Stimulated activated effector memory CD8-positive, alpha-beta T cell treated with anti-CD3 and anti-CD28 coated beads, Interleukin-12 subunit alpha, Interleukin-12 subunit beta, amount 100 ng/mL, for 72 hours (primary cell): ENCODE measurements at regions not wholly inside any gene's neighbourhood (a gene's known extent, or its start where the extent isn't known, plus 50 kb on each side); places are given as distances from the start of the nearest gene placed in this dataset.
"Not testable (repeated sequence)": the region's sequence is repeated elsewhere in the genome, so short reads cannot be mapped to it uniquely, and the experiment has no call there.

ENCODE experiments used
- ATAC-seq: fragments of 150-1000 bp; cut with Tn5 transposase; 2 replicates; pipeline ENCODE4 v1.10.0; 2021
- DNase-seq, 2 donors: peaks; one replicate each; pipeline ENCODE4 v3.0.0; 2021 to 2022; ENCODE audit warnings: low spot score in 2 of 2
- H3K27ac Mint-ChIP-seq: one replicate; pipeline ENCODE4 v1.8.0; 2022; ENCODE audit warnings: mild to moderate bottlenecking, mixed read lengths
- H3K36me3 Mint-ChIP-seq: one replicate; pipeline ENCODE4 v1.8.0; 2022; ENCODE audit warnings: mild to moderate bottlenecking, mixed read lengths
- H3K4me1 Mint-ChIP-seq: one replicate; pipeline ENCODE4 v1.8.0; 2022; ENCODE audit warnings: mixed read lengths
- H3K4me3 Mint-ChIP-seq: one replicate; pipeline ENCODE4 v1.8.0; 2022; ENCODE audit warnings: mild to moderate bottlenecking, mixed read lengths
- H3K9me3 Mint-ChIP-seq: one replicate; pipeline ENCODE4 v1.8.0; 2022; ENCODE audit warnings: mixed read lengths

DNA sequence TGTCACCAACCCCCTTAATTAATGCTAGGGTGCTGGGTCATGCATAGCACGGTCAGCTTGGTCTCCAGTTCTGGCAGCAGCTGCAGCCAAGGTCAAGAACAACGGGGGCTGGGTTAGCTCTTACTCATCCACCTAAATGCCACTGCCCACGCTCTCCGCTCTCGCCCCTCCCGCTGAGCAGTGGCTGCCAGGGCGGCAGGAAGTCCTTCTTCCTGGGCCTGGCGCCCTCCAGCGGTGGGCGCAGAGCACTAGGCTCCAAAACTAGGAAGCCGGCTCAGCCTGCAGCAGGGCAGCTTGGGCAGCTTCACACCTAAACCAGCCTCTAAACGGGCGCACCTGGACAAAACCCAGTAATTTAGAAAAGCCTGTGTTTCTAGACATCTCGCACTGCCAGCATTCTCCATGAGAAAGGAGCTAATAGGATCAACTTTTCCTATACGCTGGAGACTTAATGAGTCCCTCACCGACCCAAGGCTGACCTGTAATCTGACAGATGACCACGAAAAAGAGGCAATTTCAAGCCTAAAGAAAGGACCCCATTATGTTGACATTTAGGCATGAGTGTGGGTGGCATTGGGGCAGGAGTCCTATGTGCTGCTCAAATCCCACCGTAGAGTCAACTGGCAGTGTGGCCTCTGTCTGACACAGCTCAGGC, 78.4 kb upstream of the LRRN2 start:
- Mint-ChIP-seq H3K9me3 (no peaks in the 10 kb centered on the region), H3K36me3 (no peaks in the 10 kb centered on the region), H3K4me3 (no peak overlapping the region), H3K27ac (no peak overlapping the region), H3K4me1 (peaks cover 10% of the 10 kb centered on the region)
- DNase-seq = peak; percentile 72 to 79
- ATAC-seq = peak; percentile 95

DNA sequence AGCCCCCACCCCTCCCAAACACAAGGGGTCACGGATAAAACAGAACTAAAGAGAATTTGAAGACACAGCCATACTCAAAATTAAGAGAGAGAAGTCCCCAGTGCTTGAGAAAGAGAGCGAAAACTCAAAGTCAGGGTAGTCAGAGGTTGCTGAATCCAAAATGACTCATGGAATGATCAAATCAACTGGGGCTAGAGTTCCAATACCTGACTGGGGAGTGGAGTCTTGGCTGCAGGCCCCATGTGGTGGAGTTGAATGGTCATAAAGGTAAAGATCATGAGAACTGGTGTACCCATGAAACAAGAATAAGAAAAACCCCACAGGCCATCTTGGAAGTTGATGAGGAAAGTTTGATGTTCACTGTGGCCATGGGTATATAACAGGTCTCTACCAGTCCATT, 84.5 kb upstream of the LRRN2 start:
- Mint-ChIP-seq H3K27ac (no peak overlapping the region), H3K4me1 (no peaks in the 10 kb centered on the region), H3K9me3 (no peaks in the 10 kb centered on the region), H3K36me3 (no peaks in the 10 kb centered on the region), H3K4me3 (no peak overlapping the region)
- DNase-seq (no peak), ATAC-seq (no peak)

DNA sequence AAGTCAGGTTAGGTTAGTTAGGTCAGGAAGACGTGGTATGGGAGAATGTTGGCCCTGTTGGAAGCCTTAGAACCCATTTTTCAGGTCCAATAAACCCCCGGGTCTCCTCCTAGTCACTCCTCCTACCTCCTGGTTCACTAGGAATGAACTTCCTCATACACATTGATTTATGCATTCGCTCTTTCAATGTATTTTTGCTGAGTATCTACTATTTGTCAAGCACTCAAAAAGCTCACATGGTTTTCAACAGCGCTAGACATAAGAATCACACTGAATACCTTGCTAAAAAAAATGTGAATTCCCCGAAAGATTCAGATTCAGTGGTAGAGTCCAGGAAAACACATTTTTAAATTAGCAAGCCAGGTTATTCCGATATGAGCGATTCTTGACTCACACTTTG, 85.8 kb upstream of the LRRN2 start:
- ATAC-seq (no peak), DNase-seq (no peak)
- Mint-ChIP-seq H3K27ac (no peak overlapping the region), H3K4me1 (no peaks in the 10 kb centered on the region), H3K4me3 (no peak overlapping the region), H3K36me3 (no peaks in the 10 kb centered on the region), H3K9me3 (no peaks in the 10 kb centered on the region)

DNA sequence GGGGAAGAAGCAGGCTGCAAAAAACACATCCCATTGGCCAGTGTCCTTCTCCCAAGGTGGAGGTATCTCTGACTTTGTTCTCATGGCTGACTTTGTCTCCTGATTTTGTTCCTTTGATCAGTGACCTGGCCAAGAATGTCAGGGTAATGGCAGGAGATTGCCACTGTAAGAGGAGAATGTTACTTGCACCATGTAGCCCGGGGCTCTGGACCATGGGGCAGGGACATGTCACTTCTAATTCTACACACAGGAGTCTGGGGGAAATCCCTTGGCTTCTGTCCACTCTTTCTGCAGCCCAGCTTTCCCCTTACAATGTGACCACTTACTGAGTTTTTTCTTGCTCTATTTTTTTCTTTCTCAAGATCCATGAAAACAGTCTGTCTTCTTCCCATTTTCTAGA, 87.7 kb upstream of the LRRN2 start:
- Mint-ChIP-seq H3K4me1 (no peaks in the 10 kb centered on the region), H3K36me3 (no peaks in the 10 kb centered on the region), H3K9me3 (no peaks in the 10 kb centered on the region), H3K27ac (no peak overlapping the region), H3K4me3 (no peak overlapping the region)
- no peak for DNase-seq
- ATAC-seq = no peak

DNA sequence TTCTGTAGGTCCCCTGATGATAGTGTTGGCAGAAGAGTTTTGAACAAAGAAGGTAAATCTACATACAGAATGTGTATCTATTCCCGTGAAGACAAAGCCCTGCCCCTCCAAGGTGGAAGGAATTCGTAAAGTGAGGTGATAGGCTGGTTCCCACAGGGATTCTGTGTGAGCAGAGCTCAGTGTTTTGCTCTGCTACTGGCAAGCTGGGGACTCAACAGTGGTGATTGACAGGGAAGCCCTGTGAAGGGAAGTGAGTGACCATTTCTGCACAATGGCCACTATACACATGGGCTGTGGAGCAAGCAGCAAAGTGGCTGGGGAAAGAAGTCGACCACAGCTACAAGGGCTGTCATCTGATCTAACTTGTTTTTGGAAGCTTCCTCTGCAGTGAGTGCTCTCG, 90.0 kb upstream of the LRRN2 start:
- H3K27ac Mint-ChIP-seq = no peak overlapping the region
- no peaks in the 10 kb centered on the region for H3K4me1 Mint-ChIP-seq
- DNase-seq (no peak), ATAC-seq (no peak)
- no peaks in the 10 kb centered on the region for H3K9me3 Mint-ChIP-seq
- no peak overlapping the region for H3K4me3 Mint-ChIP-seq
- no peaks in the 10 kb centered on the region for H3K36me3 Mint-ChIP-seq

DNA sequence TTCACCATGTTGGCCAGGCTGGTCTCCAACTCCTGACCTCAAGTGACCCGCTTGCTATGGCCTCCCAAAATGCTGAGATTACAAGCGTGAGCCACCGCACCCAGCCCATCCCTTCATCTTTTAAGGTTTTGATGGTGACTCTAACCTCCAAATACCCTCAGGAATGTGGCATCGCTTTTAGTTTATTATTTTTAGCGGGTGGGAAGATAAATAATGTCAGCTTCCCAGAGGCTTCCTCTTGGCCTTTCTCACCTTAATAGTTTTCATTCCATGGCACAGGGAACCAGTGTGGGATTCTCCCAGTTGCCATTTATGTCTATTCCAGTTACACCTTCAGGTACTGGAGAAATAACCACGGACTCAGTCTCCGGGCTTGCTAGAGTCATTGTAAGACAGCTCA, 92.1 kb upstream of the LRRN2 start:
- Mint-ChIP-seq H3K4me3 (no peak overlapping the region), H3K27ac (no peak overlapping the region), H3K4me1 (no peaks in the 10 kb centered on the region), H3K36me3 (no peaks in the 10 kb centered on the region), H3K9me3 (no peaks in the 10 kb centered on the region)
- no peak for ATAC-seq
- no peak for DNase-seq

DNA sequence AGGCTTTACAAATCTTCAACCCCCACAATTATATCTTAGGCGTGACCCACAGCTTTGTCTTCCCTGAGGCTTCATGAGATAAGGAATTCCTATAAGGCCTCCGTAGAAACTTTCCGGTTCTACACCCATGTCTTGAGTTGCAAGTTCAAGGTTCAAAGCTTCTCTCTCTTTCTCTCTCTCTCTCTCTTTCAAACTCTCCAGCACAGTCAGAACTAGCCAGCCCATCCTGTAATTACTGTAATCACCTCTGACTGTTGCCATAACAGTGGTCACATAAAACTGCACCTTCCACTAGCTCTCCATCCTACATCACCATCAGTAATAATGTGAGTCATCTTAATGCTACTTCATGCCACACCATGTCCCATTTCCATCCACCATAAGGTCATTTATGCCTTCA, 90.0 kb upstream of the NFASC start:
- H3K4me1 Mint-ChIP-seq = no peaks in the 10 kb centered on the region
- no peak overlapping the region for H3K27ac Mint-ChIP-seq
- H3K9me3 Mint-ChIP-seq = no peaks in the 10 kb centered on the region
- no peaks in the 10 kb centered on the region for H3K36me3 Mint-ChIP-seq
- DNase-seq = no peak
- ATAC-seq = no peak
- H3K4me3 Mint-ChIP-seq = no peak overlapping the region

DNA sequence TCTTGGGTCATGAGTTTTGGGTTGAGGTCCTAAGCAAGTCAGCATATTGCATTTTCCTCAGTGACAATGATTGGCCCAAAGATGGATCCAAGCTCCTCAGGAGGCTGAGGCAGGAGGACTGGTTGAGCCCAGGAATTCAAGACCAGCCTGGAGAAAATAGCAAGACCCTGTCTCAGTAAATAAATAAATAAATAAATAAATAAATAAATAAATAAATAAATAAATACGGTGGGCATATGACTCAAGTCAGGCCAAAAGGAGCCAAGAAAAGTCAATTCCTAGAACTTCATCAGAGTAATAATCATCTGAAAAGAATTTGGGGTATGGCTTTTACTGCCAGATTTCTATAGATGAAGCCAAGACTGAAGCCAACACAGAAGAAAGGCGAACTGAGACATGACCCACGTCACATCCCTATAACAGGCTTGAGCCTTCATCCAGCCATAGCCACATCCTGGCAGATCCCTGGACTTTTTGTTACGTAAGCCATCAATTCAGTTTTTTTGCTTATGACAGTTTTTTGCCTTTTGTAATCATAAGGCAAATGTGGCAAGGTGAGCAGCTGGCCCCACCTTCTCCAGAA, 88.5 kb upstream of the NFASC start:
- no peaks in the 10 kb centered on the region for H3K4me1 Mint-ChIP-seq
- no peaks in the 10 kb centered on the region for H3K36me3 Mint-ChIP-seq
- no peak for ATAC-seq
- H3K4me3 Mint-ChIP-seq = no peak overlapping the region
- DNase-seq = no peak
- H3K9me3 Mint-ChIP-seq = no peaks in the 10 kb centered on the region
- H3K27ac Mint-ChIP-seq = no peak overlapping the region

DNA sequence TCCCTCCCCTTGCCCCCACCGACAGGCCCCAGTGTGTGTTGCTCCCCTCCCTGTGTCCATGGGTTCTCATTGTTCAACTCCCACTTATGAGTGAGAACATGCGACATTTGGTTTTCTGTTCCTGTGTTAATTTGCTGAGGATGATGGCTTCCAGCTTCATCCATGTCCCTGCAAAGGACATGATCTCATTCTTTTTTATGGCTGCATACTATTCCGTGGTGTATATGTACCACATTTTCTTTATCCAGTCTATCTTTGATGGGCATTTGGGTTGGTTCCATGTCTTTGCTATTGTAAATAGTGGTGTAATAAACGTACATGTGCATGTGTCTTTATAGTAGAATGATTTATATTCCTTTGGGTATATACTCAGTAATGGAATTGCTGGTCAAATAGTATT, 85.6 kb upstream of the NFASC start:
- not testable (repeated sequence) for H3K36me3 Mint-ChIP-seq, H3K27ac Mint-ChIP-seq, DNase-seq, ATAC-seq, H3K4me1 Mint-ChIP-seq, H3K4me3 Mint-ChIP-seq, H3K9me3 Mint-ChIP-seq

DNA sequence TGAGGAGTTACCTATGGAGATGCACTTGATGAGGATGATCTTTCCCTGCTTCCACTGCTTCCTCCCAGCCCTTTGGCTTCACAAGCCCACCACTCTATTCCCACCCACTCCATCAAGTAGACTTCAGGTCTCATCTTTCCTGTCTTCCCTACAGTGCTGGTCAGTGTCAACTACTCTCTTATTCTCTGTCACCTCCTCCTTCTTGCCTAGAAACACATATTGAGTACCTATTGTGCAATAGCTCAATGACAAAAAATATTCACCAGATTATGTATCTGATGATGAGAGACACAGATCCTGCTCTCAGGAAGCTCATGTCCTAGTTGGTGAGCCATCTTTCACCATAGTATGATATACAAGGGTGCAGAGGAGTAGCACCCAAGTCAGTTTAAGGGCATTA, 82.2 kb upstream of the NFASC start:
- ATAC-seq = no peak
- Mint-ChIP-seq H3K9me3 (no peaks in the 10 kb centered on the region), H3K4me3 (no peak overlapping the region), H3K36me3 (no peaks in the 10 kb centered on the region), H3K4me1 (peaks cover 7% of the 10 kb centered on the region), H3K27ac (no peak overlapping the region)
- DNase-seq = no peak

DNA sequence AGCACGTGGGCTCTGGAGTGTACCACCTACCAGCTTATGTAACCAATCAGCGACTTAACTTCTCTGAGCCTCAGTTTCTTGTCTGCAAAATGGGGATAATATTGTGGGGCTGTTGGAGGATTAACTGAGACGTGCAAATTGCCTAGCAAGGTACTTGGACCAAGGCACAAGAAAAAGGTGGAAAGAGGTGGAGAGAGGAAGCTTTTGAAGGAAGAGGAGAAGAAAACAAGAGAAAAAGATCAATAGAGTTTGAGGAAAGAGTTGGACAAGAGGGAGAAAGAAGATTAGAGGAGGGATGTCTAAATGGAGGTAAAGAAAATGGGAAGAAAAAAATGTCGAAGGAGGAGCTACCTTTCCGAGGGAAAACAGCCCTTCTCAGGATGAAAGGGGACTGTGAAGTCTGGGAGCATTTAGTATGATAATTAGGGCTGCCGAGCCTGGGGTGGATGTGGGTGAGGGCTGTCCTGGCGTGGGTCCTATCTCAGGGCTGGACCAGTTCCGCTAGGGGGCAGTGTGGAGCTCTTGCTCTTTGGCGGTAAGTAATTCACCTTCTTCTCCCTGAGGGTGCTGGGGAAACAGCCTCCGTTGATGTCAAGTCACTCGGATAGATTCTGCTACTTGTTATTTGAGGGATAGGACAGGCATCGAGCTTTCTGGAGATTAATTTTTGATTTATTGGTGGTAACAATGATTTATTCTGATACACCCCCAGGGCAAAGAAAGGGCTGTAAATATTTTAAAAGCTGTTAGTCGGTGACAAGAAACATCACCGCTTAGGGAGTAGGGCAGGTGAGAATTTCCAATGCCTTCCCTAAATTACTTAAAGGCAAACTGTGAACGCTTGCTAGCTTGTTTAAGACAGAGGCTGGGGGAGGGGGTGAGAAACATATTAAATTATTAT, 79.0 kb upstream of the NFASC start:
- Mint-ChIP-seq H3K4me3 (no peak overlapping the region), H3K36me3 (no peaks in the 10 kb centered on the region), H3K27ac (no peak overlapping the region), H3K9me3 (no peaks in the 10 kb centered on the region), H3K4me1 (peaks cover 7% of the 10 kb centered on the region)
- peak; percentile 92 for ATAC-seq
- peak; percentile 75 to 91 for DNase-seq

DNA sequence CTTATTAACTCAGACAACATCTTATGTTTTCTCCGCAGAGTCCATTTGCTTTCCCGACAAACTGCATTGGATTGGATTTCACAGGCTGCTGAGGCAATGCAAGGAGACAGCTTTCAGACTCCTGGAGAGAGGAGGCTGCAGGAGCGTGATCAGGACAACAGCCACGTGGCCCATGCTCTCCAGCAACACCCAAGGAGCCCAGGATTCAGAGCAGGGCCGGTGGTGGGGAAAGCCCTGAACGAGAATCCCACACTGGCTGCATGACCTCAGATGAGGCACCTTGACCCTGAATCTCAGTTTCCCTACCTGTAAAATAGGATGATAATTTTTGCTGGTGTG, 78.3 kb upstream of the NFASC start:
- no peak for ATAC-seq
- no peak overlapping the region for H3K4me3 Mint-ChIP-seq
- no peak overlapping the region for H3K27ac Mint-ChIP-seq
- H3K9me3 Mint-ChIP-seq = no peaks in the 10 kb centered on the region
- no peak for DNase-seq
- no peaks in the 10 kb centered on the region for H3K36me3 Mint-ChIP-seq
- peaks cover 7% of the 10 kb centered on the region for H3K4me1 Mint-ChIP-seq

DNA sequence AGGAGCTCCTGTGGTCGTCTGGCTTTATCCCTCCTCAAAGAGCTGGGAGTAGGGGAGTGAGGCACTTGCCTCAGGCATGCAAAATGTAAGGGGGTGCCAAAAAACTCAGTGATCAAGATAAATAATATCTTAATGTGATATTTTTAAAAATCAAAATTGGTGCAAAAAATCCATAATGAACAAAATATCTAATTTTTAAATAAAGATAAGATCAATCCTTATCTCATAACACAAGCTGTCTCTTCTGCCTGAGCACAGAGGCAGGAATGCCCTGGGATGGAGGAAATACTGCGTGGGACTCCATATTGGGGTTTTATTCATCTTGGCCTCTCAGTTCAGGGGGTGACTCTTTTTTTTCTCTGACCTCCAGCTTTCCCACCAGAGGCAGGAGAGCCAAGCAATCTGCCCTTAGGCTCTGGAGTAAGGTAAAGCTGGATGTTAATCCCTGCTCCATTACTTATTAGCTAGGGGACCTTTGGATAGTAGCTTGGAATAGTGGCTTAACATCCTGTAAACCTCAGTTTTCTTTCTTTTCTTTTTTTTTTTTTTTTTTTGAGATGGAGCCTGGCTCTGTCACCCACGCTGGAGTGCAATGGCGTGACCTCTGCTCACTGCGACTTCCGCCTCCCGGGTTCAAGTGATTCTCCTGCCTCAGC, 77.3 kb upstream of the NFASC start:
- Mint-ChIP-seq H3K36me3 (no peaks in the 10 kb centered on the region), H3K27ac (no peak overlapping the region), H3K4me1 (peaks cover 7% of the 10 kb centered on the region), H3K4me3 (no peak overlapping the region), H3K9me3 (no peaks in the 10 kb centered on the region)
- no peak for DNase-seq
- no peak for ATAC-seq

DNA sequence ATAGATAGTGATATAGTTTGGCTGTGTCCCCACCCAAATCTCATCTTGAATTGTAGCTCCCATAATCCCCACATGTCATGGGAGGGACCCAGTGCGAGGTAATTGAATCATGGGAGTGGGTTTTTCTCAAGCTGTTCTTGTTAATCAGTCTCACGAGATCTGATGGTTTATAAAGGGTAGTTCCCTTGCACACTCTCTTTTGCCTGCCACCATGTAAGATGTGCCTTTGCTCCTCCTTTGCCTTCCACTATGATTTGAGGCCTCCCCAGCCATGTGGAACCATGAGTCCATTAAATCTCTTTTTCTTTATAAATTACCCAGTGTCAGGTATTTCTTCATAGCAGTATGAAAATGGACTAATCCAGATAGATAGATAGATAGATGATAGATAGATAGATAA, 73.8 kb upstream of the NFASC start:
- not testable (repeated sequence) for H3K27ac Mint-ChIP-seq, H3K36me3 Mint-ChIP-seq, H3K4me3 Mint-ChIP-seq, ATAC-seq, H3K9me3 Mint-ChIP-seq, DNase-seq, H3K4me1 Mint-ChIP-seq

DNA sequence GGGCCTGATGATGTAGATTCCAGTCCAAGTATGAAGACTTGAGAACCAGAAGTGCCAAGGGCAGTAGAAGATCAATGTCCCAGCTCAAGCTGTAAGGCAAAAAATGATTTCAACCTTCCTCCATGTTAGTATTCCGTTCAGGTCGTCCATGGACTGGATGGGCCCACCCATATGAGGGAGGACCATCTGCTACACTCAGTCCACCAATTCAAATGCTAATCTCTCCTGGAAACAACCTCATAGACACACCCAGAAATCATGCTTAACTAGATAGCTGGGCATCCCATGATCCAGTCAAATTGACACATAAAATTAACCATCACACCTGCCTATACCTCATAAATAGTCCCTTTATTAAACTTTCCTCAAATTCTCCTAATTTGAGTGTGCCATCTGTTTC, 73.3 kb upstream of the NFASC start:
- H3K27ac Mint-ChIP-seq = no peak overlapping the region
- no peak overlapping the region for H3K4me3 Mint-ChIP-seq
- H3K9me3 Mint-ChIP-seq = no peaks in the 10 kb centered on the region
- no peak for DNase-seq
- H3K36me3 Mint-ChIP-seq = no peaks in the 10 kb centered on the region
- no peak for ATAC-seq
- H3K4me1 Mint-ChIP-seq = no peaks in the 10 kb centered on the region

DNA sequence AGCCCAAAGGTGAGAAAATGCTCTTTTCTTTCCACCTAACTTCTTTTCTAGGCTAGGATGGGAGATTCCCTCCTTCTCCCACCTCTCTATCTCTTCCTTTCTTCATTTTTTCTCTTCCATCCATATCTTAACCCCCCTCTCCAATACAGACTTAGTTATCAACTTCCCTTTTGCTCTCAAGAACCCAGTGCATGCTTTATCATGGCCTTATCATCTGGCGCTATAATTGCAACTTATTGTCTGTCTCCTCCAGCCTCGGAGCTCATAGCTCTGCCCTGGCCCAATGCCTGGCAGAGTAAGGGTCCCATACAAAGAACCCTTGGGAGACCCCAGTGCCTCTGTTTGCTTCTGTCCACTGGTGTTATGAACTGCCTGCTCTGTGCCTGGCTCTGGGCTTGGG, 71.0 kb upstream of the NFASC start:
- DNase-seq (no peak), ATAC-seq (no peak)
- H3K9me3 Mint-ChIP-seq = no peaks in the 10 kb centered on the region
- H3K4me3 Mint-ChIP-seq = no peak overlapping the region
- H3K4me1 Mint-ChIP-seq = no peaks in the 10 kb centered on the region
- no peak overlapping the region for H3K27ac Mint-ChIP-seq
- no peaks in the 10 kb centered on the region for H3K36me3 Mint-ChIP-seq
